GM21619 (cell line): ENCODE measurements at regions not wholly inside any gene's neighbourhood (a gene's known extent, or its start where the extent isn't known, plus 50 kb on each side); places are given as distances from the start of the nearest gene placed in this dataset.

Source experiments
- ATAC-seq: cut with Tn5 transposase; IDR thresholded peaks from one replicate; pipeline ENCODE4 v1.9.1; 2021; ENCODE audit not compliant: unreplicated experiment

DNA sequence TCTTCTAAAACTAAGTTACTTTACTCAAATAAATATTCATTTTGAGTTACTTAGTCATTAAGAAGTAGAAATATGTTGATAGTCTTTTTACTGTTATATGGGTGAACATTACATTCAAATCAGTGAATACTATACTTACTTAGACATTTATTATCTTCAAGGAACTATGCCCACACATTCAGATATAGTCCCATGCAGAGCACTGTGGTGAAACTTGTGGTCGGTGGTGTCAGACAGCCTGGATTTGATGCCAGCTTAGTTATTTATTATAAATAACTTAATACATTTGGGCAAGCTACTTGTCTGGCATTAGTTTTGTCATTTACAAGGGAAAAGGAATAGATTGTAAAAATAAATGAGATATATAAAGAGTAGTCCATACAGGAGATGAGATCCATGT is 149.5 kb downstream of the RAP2B start:
- ATAC-seq: no peak

- ATAC-seq: no peak
Observed at GRCh38 chr3:153313302-153313965, 151.4 kb downstream of the RAP2B start.

GRCh38 chr3:153314038-153314437 is 152.0 kb downstream of the RAP2B start:
- no peak for ATAC-seq

GRCh38 chr3:153315781-153316180 is 153.8 kb downstream of the RAP2B start:
- no peak for ATAC-seq

GRCh38 chr3:153319705-153320554 is 157.9 kb downstream of the RAP2B start:
- ATAC-seq: no peak

DNA sequence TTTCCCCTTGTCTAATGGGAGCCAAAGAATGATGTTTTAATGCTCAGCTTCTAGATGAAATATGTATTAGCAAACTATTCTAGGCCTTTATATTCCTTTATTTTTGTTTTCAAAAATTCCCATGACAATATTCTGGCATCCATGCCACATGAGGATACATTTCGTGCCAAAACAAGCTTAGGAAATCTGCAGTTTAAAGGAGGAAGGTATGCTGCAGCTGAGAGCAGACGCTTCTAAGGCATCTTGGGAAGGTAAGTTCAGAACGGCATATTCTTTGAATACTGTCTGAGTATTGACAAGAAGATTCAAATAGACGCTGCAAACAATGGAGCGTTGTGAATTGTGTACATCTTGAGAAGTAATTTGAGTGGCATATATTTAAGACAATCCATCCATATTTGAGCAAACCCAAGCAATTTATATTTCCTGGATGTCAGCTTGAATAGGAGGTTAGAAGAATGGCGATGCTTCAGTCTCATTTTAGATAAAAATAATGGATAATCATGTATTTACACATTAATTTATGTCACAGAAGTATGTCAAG is 158.6 kb downstream of the RAP2B start:
- ATAC-seq: no peak

DNA sequence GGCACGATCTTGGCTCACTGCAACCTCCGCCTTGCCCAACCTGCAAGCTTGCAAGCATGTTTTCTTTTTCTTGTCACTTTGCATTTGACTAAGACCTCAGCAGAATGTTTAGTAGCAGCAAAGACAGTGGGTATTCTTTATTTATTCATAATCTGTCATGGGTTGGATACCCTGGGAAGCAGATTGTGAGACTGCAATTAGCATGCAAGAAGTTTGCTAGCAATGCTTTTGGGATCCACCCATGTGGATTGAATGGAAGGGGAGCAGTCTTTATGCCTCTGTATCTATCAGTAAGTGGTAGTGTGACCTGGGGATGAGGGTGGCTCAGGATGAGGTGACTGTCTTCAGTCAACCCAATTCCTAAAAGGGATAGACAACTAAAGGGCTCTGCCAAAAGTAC is 166.7 kb downstream of the RAP2B start:
- ATAC-seq: no peak

GRCh38 chr3:153330901-153331300 is 168.9 kb downstream of the RAP2B start:
- no peak for ATAC-seq

GRCh38 chr3:153331676-153332075 is 169.7 kb downstream of the RAP2B start:
- no peak for ATAC-seq

DNA sequence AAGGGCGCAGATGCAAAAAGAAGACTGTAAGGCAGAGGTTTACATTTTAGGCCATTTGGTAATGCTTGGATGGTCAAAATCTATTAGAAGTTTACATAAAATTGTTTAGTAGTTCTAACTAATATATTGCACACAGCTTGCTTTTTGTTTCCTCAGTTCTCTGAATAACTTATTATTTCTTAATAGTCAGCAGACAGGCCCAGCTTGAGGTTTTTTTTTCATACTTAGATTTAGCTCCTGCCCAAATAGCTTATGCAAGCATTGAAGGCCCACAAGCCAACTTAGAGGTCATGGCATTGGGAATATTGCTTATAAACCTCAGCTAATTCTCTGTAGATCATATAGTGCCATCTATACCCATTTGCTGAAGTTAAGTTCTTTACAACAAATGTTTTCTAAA is 172.5 kb downstream of the RAP2B start:
- ATAC-seq: no peak

DNA sequence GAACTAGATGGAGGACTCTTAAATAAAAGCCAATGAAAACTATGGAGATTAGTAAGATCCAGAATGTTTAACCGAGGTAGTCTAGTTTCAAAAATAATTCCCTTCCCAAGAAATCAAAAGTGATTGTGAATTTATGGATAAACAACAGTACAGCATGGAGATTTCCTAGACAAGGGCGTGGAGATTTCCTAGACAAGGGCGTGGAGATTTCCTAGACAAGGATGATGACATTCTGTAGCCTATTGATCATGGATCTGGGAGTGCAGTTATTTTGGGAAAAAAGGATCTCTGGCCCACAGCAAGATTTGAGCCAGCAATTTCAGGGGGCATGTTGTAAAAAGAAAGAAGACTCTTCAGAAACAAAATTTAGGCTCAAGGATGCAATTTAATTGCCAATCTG is 175.3 kb downstream of the RAP2B start:
- no peak for ATAC-seq

DNA sequence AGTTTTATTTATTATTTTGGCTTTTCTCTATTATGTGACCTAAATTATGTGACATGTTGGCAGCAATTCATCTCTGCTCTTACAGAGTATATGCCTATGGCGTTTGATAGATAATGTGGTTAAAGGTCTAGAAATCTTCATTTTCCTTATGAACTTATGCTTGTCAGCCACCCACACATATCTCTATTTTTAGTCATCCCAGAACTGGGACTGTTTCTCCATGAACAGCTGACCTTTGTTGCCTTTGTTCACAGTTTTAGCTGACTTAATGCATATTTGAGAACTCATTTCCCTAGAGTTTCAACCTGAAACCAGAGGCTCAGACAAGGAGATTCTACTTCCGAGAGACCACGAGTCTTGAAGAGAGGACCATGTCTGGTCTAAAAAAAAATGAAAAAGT is 176.5 kb downstream of the RAP2B start:
- no peak for ATAC-seq

GRCh38 chr3:153339065-153339464 is 177.0 kb downstream of the RAP2B start:
- ATAC-seq: no peak

DNA sequence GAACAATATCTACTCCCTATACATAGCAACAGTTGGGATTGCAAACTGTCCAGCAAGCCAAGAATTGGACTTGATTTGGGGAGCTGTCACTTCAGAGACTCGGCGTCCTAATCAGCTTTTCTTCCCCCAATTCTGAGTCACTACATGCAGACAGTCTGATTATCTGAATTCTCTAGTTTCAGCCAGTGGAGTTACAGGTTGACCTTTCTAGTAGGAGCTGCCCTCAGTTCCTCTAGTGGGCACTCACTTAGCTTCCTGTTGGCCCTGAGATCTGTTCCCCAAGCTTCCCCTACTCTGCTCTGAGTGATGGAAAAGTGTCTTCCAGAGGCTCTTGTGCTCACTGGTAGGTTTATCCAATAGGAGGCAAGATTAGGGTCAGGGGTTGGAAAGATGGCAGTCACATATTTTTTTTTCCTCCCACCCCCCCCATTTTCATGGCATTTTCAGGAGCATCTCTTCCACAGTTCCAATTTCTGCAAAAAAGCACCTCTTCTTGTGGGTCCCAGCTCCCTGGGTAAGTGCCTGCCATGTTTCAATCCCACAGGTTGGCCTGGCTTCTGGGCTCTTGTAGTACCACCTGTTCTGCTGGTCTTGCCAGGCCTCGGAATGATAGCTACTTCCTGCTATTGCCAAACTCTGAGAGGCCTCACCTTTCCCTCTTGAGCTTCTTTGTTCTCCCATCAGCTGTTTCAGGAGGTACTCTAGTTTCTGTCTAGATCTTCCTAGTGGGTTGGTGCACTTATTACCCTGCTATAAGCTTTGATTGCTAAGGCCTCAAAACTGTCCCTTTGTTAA is 182.2 kb downstream of the RAP2B start:
- no peak for ATAC-seq

DNA sequence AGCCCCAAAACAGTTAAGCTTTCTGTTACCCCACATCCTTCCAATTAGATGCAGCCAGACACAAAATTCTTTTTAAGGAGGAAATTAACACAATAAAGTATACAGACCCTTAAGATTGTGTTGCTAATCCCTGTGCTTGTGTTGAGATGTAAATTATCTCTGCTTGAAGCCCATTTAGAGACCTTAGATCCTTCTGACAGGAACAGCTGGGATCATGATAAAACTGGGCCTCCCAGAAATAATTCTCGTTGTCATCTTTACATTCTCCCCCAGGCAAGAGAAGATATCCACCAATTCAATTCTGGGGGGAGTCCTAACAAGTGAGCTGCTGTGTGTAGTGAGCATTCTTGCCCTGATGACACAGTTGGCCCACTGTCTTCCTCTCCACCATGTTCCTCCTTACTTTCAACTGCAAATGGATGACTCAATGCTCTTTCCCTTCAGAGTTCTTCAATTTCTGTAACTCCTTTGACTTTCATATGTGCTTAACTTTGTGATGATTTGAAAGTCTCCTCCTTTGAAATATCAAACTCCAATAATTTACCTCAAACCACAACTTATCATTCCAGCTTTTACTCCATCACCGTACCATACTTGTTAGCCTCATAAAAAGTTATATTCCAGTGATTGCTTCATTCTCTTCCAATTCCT is 186.6 kb downstream of the RAP2B start:
- no peak for ATAC-seq

DNA sequence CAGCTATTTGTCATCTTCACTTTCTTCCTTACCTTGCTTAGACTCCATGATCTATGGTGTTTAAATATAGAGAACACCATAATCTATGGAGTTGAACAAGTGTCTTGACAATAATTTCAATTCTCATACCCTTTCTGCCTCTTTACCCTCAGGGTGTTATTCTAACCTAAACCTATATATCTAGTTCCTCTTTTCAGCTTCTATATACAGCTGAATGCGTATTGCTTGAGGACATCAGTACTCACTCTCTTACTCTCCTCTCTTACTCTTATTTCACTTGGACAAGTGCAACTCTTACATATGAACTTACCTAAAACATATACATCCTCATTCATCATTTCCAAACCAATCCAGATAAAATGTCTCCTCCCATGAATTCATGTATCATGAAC is 187.1 kb downstream of the RAP2B start:
- no peak for ATAC-seq

DNA sequence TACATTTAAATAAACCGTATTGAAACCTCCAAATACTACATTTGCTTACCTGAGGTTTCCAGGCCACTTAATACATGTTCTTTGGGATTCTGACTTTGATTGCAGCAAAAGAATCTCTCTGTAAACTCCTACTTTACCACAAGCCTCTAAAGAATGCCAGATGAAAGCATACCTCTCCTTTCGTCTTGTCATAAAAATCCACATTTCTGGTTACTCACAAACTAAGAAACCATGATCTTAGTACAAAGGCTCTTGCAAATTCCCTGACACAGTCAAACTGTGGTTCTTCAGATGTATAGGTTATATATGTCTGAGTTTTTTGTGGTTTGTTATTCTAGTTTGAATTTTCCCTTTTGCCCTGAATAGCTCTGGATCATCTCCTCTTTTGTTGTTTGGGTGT is 188.4 kb downstream of the RAP2B start:
- no peak for ATAC-seq

DNA sequence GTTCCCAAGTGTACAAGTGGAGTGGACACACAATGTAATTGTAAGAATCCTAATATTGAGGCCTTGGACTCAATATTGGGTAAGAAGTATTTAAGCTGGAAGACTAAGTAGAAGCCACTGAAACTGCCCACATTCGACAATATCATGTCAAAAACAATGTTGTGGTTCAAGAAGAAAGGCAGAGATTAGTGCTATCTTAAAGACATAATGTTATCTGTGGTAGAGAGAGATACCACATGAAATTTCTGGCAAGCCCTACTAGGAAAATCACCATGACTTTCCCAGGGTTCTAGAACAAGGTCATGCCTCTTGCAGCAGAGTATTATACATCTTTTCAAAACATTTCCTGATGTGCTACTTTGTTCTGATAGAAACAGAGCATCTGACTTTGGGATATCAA is 192.6 kb downstream of the RAP2B start:
- ATAC-seq: no peak

DNA sequence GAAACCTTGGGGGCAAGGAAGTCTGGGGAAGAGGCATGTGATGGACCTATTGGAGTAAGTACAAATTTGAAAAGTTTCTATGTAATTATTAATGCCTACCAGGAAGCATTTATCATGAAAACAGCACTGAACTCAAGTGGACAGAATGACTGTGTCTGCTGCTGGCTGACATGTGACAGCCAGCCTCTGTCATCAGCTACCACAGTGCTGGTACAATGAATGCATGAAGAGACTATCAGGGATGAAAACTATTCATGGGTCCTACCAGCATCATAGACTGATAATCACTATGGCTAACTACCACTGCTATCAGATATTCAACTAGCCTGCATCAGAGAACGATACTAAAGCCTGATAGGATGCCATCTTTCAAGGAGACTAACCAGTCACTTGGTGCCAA is 193.5 kb downstream of the RAP2B start:
- ATAC-seq: no peak

DNA sequence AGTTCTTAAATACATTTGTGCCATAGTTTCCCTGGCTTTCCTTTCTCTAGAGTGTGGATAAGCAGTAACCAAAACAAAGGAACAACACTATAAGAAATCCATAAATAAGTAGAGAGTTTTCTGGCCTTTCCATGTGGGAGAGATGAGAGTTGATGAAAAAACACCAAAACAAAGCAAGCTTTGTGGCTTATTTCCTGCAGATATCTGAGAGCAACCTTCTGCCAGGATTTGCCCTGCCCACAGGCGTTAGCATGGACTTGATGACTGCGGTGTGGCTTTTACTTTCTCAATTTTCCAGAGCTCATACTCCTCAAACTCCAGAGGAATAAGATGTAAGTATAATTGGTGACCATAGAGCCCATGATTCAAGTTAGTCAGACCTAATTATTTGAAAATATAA is 194.9 kb downstream of the RAP2B start:
- no peak for ATAC-seq

DNA sequence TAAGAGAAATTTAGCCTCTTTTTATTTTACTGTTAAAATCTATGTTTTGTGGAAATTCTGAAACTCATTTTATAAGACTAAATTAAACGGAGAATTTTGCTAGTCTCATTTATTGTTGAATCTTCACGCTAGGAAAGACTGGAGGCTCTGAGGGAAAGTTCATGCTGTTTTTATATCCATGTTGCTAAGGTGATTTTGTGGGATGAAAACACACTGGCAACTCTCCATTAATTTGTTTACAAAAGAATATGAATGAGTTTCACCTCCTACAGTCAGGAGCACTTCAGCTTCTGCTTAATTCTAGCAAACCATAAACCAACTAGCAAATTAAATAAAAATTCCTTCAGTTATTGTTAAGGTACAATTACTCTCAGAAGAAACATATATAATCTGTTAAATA is 195.4 kb downstream of the RAP2B start:
- ATAC-seq: no peak
